ENCODE measurements at regions not wholly inside any gene's neighbourhood (a gene's known extent, or its start where the extent isn't known, plus 50 kb on each side); places are given as distances from the start of the nearest gene placed in this dataset.
A peak's percentile ranks its signal among the peaks of the same experiment; 100 is the strongest.

DNA sequence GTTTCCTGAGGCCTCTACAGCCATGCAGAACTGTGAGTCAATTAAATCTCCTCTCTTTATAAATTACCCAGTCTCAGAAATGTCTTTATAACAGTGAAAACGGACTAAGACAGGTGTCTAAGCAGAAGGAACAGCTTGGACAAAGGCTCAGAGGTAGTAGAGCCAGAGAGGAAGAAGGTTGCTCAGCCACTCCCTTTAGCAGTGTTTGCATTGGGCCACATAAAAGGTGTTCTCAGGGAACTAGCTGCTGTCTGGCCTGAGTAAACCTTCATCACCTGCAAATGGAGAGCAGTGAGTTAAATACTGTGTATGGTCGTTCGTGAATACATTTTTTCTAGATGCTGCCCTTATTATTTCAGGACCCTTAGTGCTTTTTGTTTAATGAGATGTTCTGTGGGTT is 383.4 kb downstream of the EFNB2 start:
- Histone ChIP-seq H3K18ac (ENCODE audit: low read length) (no peak overlapping the region), H2AFZ (ENCODE audit: low read length) (no peak overlapping the region), H4K91ac (ENCODE audit: low read depth, low read length, poor library complexity) (no peak overlapping the region), H2BK12ac (ENCODE audit: low read length) (no peak overlapping the region), H4K8ac (ENCODE audit: low read depth, low read length) (no peak overlapping the region), H3K9ac (ENCODE audit: low read depth, low read length, poor library complexity) (no peak overlapping the region), H3K4ac (ENCODE audit: low read length) (no peak overlapping the region), H3K36me3 (replicated peaks in 1 of 2; ENCODE audit: control insufficient read depth in 2 of 2, insufficient read depth in 2 of 2, low read length in 2 of 2) (no peaks in the 10 kb centered on the region), H3K4me1 (ENCODE audit: control insufficient read depth in 2 of 2, insufficient read depth in 1 of 2, low read depth in 1 of 2, low read length in 2 of 2) (peaks cover 5 to 10% of the 10 kb centered on the region in 2 donors), H3K79me1 (ENCODE audit: low read depth, low read length) (no peaks in the 10 kb centered on the region), H3K4me3 (ENCODE audit: low read length in 2 of 2) (no peak overlapping the region), H3K27me3 (ENCODE audit: control insufficient read depth in 3 of 3, insufficient read depth in 3 of 3, low read depth in 1 of 3, low read length in 3 of 3) (no peaks in the 10 kb centered on the region), H3K14ac (ENCODE audit: low read length) (no peak overlapping the region), H2BK5ac (ENCODE audit: low read length) (no peak overlapping the region), H2BK120ac (ENCODE audit: low read depth, low read length) (no peak overlapping the region), H3K9me3 (replicated peaks in 1 of 2; ENCODE audit: control insufficient read depth in 2 of 2, insufficient read depth in 1 of 2, low read depth in 1 of 2, low read length in 2 of 2) (peaks cover 0 to 9% of the 10 kb centered on the region in 2 donors), H2AK5ac (ENCODE audit: low read depth, low read length) (no peak overlapping the region), H3K27ac (replicated peaks; ENCODE audit: low read length) (no peak overlapping the region), H3K4me2 (ENCODE audit: insufficient read depth, low read length, poor library complexity, severe bottlenecking) (no peak overlapping the region), H2BK15ac (ENCODE audit: low read length) (no peak overlapping the region), H3K23ac (ENCODE audit: low read depth, low read length, poor library complexity) (no peak overlapping the region)
- WGBS, 2 donors (ENCODE audit: extremely low coverage in 2 of 2, insufficient read length in 2 of 2, insufficient replicate concordance in 1 of 2) = no CpG with 5 or more reads among the region's 3 CpGs
- DNase-seq (ENCODE audit: low spot score) = no peak

DNA sequence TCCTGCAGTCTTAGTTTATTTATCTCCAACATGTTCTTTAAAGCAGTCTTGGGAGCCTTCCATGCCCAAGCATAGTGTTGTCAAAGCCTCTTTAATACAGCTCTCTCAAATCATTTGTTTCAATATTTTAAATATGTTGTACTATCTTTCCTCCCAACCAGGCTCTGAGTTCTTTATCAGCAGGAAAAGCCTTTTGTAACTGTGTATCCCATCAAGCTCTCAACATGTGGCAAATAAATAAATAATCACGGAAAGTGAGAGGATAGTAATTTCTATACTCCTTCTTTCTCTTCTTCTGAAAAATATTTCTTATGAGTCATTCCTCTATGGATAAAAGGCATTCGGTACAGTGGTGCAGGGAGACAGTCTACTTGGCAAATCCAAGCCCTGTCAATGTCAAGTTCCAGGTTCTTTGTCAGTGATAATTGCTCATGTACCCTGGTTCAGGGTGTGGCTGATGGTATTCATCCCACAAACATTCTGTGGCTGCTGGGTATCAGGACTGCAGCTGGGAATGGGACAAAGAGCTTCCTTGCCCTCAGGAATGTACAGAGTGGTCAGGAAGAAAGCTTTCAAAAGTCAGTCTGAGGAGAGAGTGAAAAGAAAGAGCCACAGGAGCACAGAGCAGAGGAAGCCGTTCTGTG is 384.3 kb downstream of the EFNB2 start:
- no peak overlapping the region for H2BK12ac ChIP-seq (ENCODE audit: low read length)
- no peaks in the 10 kb centered on the region for H3K36me3 ChIP-seq (replicated peaks in 1 of 2; ENCODE audit: control insufficient read depth in 2 of 2, insufficient read depth in 2 of 2, low read length in 2 of 2)
- no peak overlapping the region for H2BK5ac ChIP-seq (ENCODE audit: low read length)
- H3K4ac ChIP-seq (ENCODE audit: low read length) = no peak overlapping the region
- no peak overlapping the region for H3K4me2 ChIP-seq (ENCODE audit: insufficient read depth, low read length, poor library complexity, severe bottlenecking)
- no peak overlapping the region for H4K8ac ChIP-seq (ENCODE audit: low read depth, low read length)
- H3K18ac ChIP-seq (ENCODE audit: low read length) = no peak overlapping the region
- no peak overlapping the region for H3K9ac ChIP-seq (ENCODE audit: low read depth, low read length, poor library complexity)
- H2AFZ ChIP-seq (ENCODE audit: low read length) = no peak overlapping the region
- H2BK120ac ChIP-seq (ENCODE audit: low read depth, low read length) = no peak overlapping the region
- peaks cover 0 to 9% of the 10 kb centered on the region in 2 donors for H3K9me3 ChIP-seq (replicated peaks in 1 of 2; ENCODE audit: control insufficient read depth in 2 of 2, insufficient read depth in 1 of 2, low read depth in 1 of 2, low read length in 2 of 2)
- peak; percentile 48 for DNase-seq (ENCODE audit: low spot score)
- no peak overlapping the region for H3K4me3 ChIP-seq (ENCODE audit: low read length in 2 of 2)
- no peak overlapping the region for H2BK15ac ChIP-seq (ENCODE audit: low read length)
- peaks cover 6 to 17% of the 10 kb centered on the region in 2 donors for H3K4me1 ChIP-seq (ENCODE audit: control insufficient read depth in 2 of 2, insufficient read depth in 1 of 2, low read depth in 1 of 2, low read length in 2 of 2)
- no peak overlapping the region for H3K23ac ChIP-seq (ENCODE audit: low read depth, low read length, poor library complexity)
- no CpG with 5 or more reads among the region's 3 CpGs for WGBS, 2 donors (ENCODE audit: extremely low coverage in 2 of 2, insufficient read length in 2 of 2, insufficient replicate concordance in 1 of 2)
- no peak overlapping the region for H2AK5ac ChIP-seq (ENCODE audit: low read depth, low read length)
- no peaks in the 10 kb centered on the region for H3K79me1 ChIP-seq (ENCODE audit: low read depth, low read length)
- no peaks in the 10 kb centered on the region for H3K27me3 ChIP-seq (ENCODE audit: control insufficient read depth in 3 of 3, insufficient read depth in 3 of 3, low read depth in 1 of 3, low read length in 3 of 3)
- no peak overlapping the region for H3K27ac ChIP-seq (replicated peaks; ENCODE audit: low read length)
- H4K91ac ChIP-seq (ENCODE audit: low read depth, low read length, poor library complexity) = no peak overlapping the region
- H3K14ac ChIP-seq (ENCODE audit: low read length) = no peak overlapping the region

DNA sequence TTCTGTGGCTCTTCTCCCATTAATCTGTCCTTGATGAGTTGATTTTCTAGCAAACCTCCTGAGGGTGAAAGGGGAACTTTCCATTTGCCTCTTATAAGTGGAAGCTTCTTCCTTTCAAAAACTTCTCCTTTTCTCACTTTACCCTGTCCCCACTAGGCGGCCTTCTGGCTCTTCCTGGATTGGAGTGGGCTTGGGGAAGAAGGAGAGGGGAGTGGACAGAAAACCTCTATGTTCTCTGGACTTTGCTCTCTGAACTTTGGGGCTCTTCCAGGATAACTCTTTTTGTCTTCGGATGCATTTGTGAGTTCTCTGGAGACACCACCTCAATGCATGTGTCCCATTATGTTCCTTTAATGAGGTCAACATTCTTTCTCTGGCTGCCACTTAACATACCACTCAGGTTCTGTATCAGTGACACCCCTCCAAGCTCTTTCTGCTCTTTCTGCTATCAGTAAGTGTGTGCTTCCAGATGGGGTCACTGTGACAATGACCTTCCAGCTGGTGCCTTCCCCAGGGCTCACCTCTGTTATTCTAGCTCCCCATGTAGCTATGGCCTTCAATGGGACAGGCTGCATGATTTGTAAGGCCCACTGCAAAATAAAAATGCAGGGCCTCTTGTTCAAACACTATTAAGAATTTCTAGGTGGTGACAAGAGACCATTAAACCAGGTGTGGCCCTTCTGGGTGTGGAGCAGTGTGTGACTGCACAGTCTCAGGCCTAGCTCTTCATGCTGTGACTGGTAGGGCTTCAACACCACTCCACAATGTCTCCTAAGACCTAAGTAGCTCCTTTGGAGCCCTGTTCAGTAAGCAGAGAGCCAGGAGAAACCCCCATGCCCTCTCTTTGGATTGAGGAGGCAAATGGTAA is 389.2 kb downstream of the EFNB2 start:
- Histone ChIP-seq H2BK5ac (ENCODE audit: low read length) (no peak overlapping the region), H3K4me3 (ENCODE audit: low read length in 2 of 2) (no peak overlapping the region), H4K8ac (ENCODE audit: low read depth, low read length) (no peak overlapping the region), H3K27me3 (ENCODE audit: control insufficient read depth in 3 of 3, insufficient read depth in 3 of 3, low read depth in 1 of 3, low read length in 3 of 3) (no peaks in the 10 kb centered on the region), H3K18ac (ENCODE audit: low read length) (no peak overlapping the region), H2BK120ac (ENCODE audit: low read depth, low read length) (no peak overlapping the region), H3K4me1 (ENCODE audit: control insufficient read depth in 2 of 2, insufficient read depth in 1 of 2, low read depth in 1 of 2, low read length in 2 of 2) (peaks cover 5 to 15% of the 10 kb centered on the region in 2 donors), H3K14ac (ENCODE audit: low read length) (no peak overlapping the region), H2BK12ac (ENCODE audit: low read length) (no peak overlapping the region), H3K79me1 (ENCODE audit: low read depth, low read length) (no peaks in the 10 kb centered on the region), H2AK5ac (ENCODE audit: low read depth, low read length) (no peak overlapping the region), H3K4ac (ENCODE audit: low read length) (no peak overlapping the region), H3K23ac (ENCODE audit: low read depth, low read length, poor library complexity) (no peak overlapping the region), H3K36me3 (replicated peaks in 1 of 2; ENCODE audit: control insufficient read depth in 2 of 2, insufficient read depth in 2 of 2, low read length in 2 of 2) (no peaks in the 10 kb centered on the region), H4K91ac (ENCODE audit: low read depth, low read length, poor library complexity) (no peak overlapping the region), H3K27ac (replicated peaks; ENCODE audit: low read length) (no peak overlapping the region), H2AFZ (ENCODE audit: low read length) (no peak overlapping the region), H2BK15ac (ENCODE audit: low read length) (no peak overlapping the region), H3K4me2 (ENCODE audit: insufficient read depth, low read length, poor library complexity, severe bottlenecking) (no peak overlapping the region), H3K9me3 (replicated peaks in 1 of 2; ENCODE audit: control insufficient read depth in 2 of 2, insufficient read depth in 1 of 2, low read depth in 1 of 2, low read length in 2 of 2) (no peaks in the 10 kb centered on the region), H3K9ac (ENCODE audit: low read depth, low read length, poor library complexity) (no peak overlapping the region)
- no peak for DNase-seq (ENCODE audit: low spot score)
- no CpG with 5 or more reads among the region's 2 CpGs for WGBS, 2 donors (ENCODE audit: extremely low coverage in 2 of 2, insufficient read length in 2 of 2, insufficient replicate concordance in 1 of 2)

DNA sequence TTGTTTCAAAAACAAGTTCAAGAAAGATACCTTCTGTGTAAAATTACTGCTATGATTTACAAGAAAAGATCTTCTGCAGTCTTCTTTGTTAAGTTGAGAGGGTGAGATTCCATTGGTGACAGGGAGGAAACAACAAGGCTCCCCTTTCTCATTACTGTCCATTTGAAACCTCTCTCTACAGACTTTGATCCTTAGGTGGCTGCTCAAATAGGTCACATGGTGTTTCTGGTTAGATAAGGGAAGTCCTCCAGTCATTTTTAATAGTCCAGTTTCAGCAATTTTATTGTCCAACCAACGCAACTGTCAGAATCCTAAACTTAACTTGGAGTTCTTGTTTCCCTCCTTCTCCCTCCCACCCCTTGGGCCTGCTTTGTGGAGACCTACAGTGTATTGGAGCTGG is 390.4 kb downstream of the EFNB2 start:
- H3K9me3 ChIP-seq (replicated peaks in 1 of 2; ENCODE audit: control insufficient read depth in 2 of 2, insufficient read depth in 1 of 2, low read depth in 1 of 2, low read length in 2 of 2) = no peaks in the 10 kb centered on the region
- no peak overlapping the region for H2BK120ac ChIP-seq (ENCODE audit: low read depth, low read length)
- no peak overlapping the region for H3K27ac ChIP-seq (replicated peaks; ENCODE audit: low read length)
- no peaks in the 10 kb centered on the region for H3K36me3 ChIP-seq (replicated peaks in 1 of 2; ENCODE audit: control insufficient read depth in 2 of 2, insufficient read depth in 2 of 2, low read length in 2 of 2)
- H3K4me1 ChIP-seq (ENCODE audit: control insufficient read depth in 2 of 2, insufficient read depth in 1 of 2, low read depth in 1 of 2, low read length in 2 of 2) = peaks cover 4 to 10% of the 10 kb centered on the region in 2 donors
- H3K27me3 ChIP-seq (ENCODE audit: control insufficient read depth in 3 of 3, insufficient read depth in 3 of 3, low read depth in 1 of 3, low read length in 3 of 3) = no peaks in the 10 kb centered on the region
- no peak overlapping the region for H3K14ac ChIP-seq (ENCODE audit: low read length)
- no CpG with 5 or more reads among the region's 1 CpG for WGBS, 2 donors (ENCODE audit: extremely low coverage in 2 of 2, insufficient read length in 2 of 2, insufficient replicate concordance in 1 of 2)
- no peak overlapping the region for H2BK5ac ChIP-seq (ENCODE audit: low read length)
- no peak overlapping the region for H2BK15ac ChIP-seq (ENCODE audit: low read length)
- DNase-seq (ENCODE audit: low spot score) = no peak
- H4K91ac ChIP-seq (ENCODE audit: low read depth, low read length, poor library complexity) = no peak overlapping the region
- H3K18ac ChIP-seq (ENCODE audit: low read length) = no peak overlapping the region
- H4K8ac ChIP-seq (ENCODE audit: low read depth, low read length) = no peak overlapping the region
- no peak overlapping the region for H2AK5ac ChIP-seq (ENCODE audit: low read depth, low read length)
- H3K4me2 ChIP-seq (ENCODE audit: insufficient read depth, low read length, poor library complexity, severe bottlenecking) = no peak overlapping the region
- H3K4me3 ChIP-seq (ENCODE audit: low read length in 2 of 2) = no peak overlapping the region
- H3K4ac ChIP-seq (ENCODE audit: low read length) = no peak overlapping the region
- no peak overlapping the region for H2AFZ ChIP-seq (ENCODE audit: low read length)
- no peaks in the 10 kb centered on the region for H3K79me1 ChIP-seq (ENCODE audit: low read depth, low read length)
- H3K23ac ChIP-seq (ENCODE audit: low read depth, low read length, poor library complexity) = no peak overlapping the region
- no peak overlapping the region for H3K9ac ChIP-seq (ENCODE audit: low read depth, low read length, poor library complexity)
- H2BK12ac ChIP-seq (ENCODE audit: low read length) = no peak overlapping the region

All from neuronal stem cell (in vitro differentiated cells).